ENCODE measurements at regions not wholly inside any gene's neighbourhood (a gene's known extent, or its start where the extent isn't known, plus 50 kb on each side); places are given as distances from the start of the nearest gene placed in this dataset.

GRCh38 chr20:22431419-22431818, 153.0 kb downstream of the FOXA2 start:
- H2BK5ac ChIP-seq (ENCODE audit: insufficient read length, low read length): no peak overlapping the region
- H3K79me1 ChIP-seq (ENCODE audit: insufficient read depth, low read depth, low read length, poor library complexity, severe bottlenecking): no peaks in the 10 kb centered on the region
- no peak overlapping the region for H3K9ac ChIP-seq (ENCODE audit: extremely low read depth, insufficient read length, low read length)
- H3K4ac ChIP-seq (ENCODE audit: low read depth, low read length): no peak overlapping the region
- H3K18ac ChIP-seq (ENCODE audit: insufficient read length, low read depth, low read length): no peak overlapping the region
- H3K27me3 ChIP-seq (ENCODE audit: insufficient read depth, low read length): peaks cover 38% of the 10 kb centered on the region
- peaks cover 97% of the 10 kb centered on the region for H3K27me3 Mint-ChIP-seq (ENCODE audit: low read depth)
- H4K91ac ChIP-seq (ENCODE audit: insufficient read length, low read depth, low read length): no peak overlapping the region
- no peak overlapping the region for H2AK5ac ChIP-seq (ENCODE audit: insufficient read length, low read length)
- no peak overlapping the region for H3K4me2 ChIP-seq (ENCODE audit: insufficient read depth, insufficient read length, low read length)
- peaks cover 17 to 18% of the 10 kb centered on the region in 2 experiments for H3K4me1 Mint-ChIP-seq
- no peaks in the 10 kb centered on the region; a peak in 1 of 7 replicates for H3K36me3 Mint-ChIP-seq (ENCODE audit: insufficient read depth in 1 of 3, low read depth in 3 of 3)
- H3K56ac ChIP-seq (ENCODE audit: insufficient read length, low read depth, low read length): no peak overlapping the region
- no peak overlapping the region for H4K8ac ChIP-seq (replicated peaks; ENCODE audit: insufficient read length, low read depth, low read length)
- no peak overlapping the region for H3T11ph ChIP-seq (ENCODE audit: low read length)
- no peak overlapping the region for H2AFZ ChIP-seq (ENCODE audit: low read length)
- WGBS (ENCODE audit: extremely low coverage, insufficient read length, low lambda C conversion rate): no CpG with 5 or more reads among the region's 2 CpGs
- H3K14ac ChIP-seq (ENCODE audit: insufficient read depth, low read length): no peak overlapping the region
- H2BK15ac ChIP-seq (ENCODE audit: low read depth, low read length): no peak overlapping the region
- no peaks in the 10 kb centered on the region for H3K4me1 ChIP-seq (ENCODE audit: insufficient read depth, low read length)
- H2BK12ac ChIP-seq (ENCODE audit: insufficient read length, low read depth, low read length): no peak overlapping the region
- no peaks in the 10 kb centered on the region for H3K79me2 ChIP-seq (ENCODE audit: insufficient read depth, low read length)
- no peaks in the 10 kb centered on the region for H3K9me3 ChIP-seq (ENCODE audit: control insufficient read depth, low read depth, low read length)
- no peaks in the 10 kb centered on the region for H3K23me2 ChIP-seq (ENCODE audit: insufficient read length, low read depth, low read length, poor library complexity, severe bottlenecking)
- H3K23ac ChIP-seq (ENCODE audit: insufficient read length, low read depth, low read length): no peak overlapping the region
- H3K27ac Mint-ChIP-seq: no peak overlapping the region
- no peak for TF ChIP-seq CTCF (conservative IDR thresholded peaks at IDR 0.05)
- no peak overlapping the region for H3K27ac ChIP-seq (ENCODE audit: insufficient read length, low read depth, low read length)
- peaks cover 8 to 10% of the 10 kb centered on the region in 2 experiments; a peak in 3 of 5 replicates for H3K9me3 Mint-ChIP-seq
- H4K5ac ChIP-seq (ENCODE audit: insufficient read length, low read depth, low read length): no peak overlapping the region
- no peak for DNase-seq
- no peak overlapping the region for H3K4me3 Mint-ChIP-seq
- no peaks in the 10 kb centered on the region for H4K20me1 ChIP-seq (ENCODE audit: control insufficient read depth, insufficient read depth, insufficient read length)
- H2BK20ac ChIP-seq (ENCODE audit: low read depth, low read length, poor library complexity, severe bottlenecking): no peak overlapping the region
- no peak overlapping the region for H2BK120ac ChIP-seq (ENCODE audit: low read depth, low read length, poor library complexity, severe bottlenecking)

Data from H9 (cell line).